Left lobe of liver (tissue), 2 donors: ENCODE measurements at regions not wholly inside any gene's neighbourhood (a gene's known extent, or its start where the extent isn't known, plus 50 kb on each side); places are given as distances from the start of the nearest gene placed in this dataset.
A peak's percentile ranks its signal among the peaks of the same experiment; 100 is the strongest.

Experiments
- ATAC-seq: fragments of 200-7000 bp; cut with Tn5 transposase; one replicate; pipeline ENCODE4 v1.9.1; 2020; ENCODE audit warnings: mild to moderate bottlenecking, moderate library complexity
- DNase-seq: peaks from one replicate; pipeline ENCODE4 v3.0.0-alpha.2; 2020; ENCODE audit warnings: low spot score
- donor health status: DM: no; HTN: no; CAD: no; lungs with moderate emphysema.
- donor health status: DM: no; HTN: yes; CAD: no.

- ATAC-seq (peak; percentile 37), DNase-seq (peak; percentile 50)
Observed at GRCh38 chr3:182609575-182610156, 183.6 kb upstream of the ATP11B start.

GRCh38 chr3:182612332-182612731 lies 181.0 kb upstream of the ATP11B start:
- no peak for DNase-seq
- ATAC-seq: no peak

- DNase-seq (no peak), ATAC-seq (no peak)
Observed at GRCh38 chr3:182617500-182617899, 175.8 kb upstream of the ATP11B start.

- ATAC-seq (peak; percentile 84), DNase-seq (no peak)
Observed at GRCh38 chr3:182618085-182618732, 175.1 kb upstream of the ATP11B start.

- DNase-seq (no peak), ATAC-seq (no peak)
Observed at GRCh38 chr3:182618981-182619591, 174.2 kb upstream of the ATP11B start.

GRCh38 chr3:182620723-182621434 lies 172.4 kb upstream of the ATP11B start:
- ATAC-seq (peak; percentile 9), DNase-seq (no peak)

GRCh38 chr3:182621435-182622240 lies 171.7 kb upstream of the ATP11B start:
- peak; percentile 78 for ATAC-seq
- no peak for DNase-seq

GRCh38 chr3:182622241-182622545 lies 171.1 kb upstream of the ATP11B start:
- no peak for DNase-seq
- no peak for ATAC-seq

GRCh38 chr3:182626484-182627467 lies 166.5 kb upstream of the ATP11B start:
- peak; percentile 88 for ATAC-seq
- no peak for DNase-seq

GRCh38 chr3:182628531-182628930 lies 164.8 kb upstream of the ATP11B start:
- no peak for ATAC-seq
- no peak for DNase-seq

- DNase-seq: no peak
- no peak for ATAC-seq
Observed at GRCh38 chr3:182629521-182629920, 163.8 kb upstream of the ATP11B start.

- DNase-seq: peak; percentile 50
- ATAC-seq: peak; percentile 68
Observed at GRCh38 chr3:182631183-182632076, 161.9 kb upstream of the ATP11B start.

GRCh38 chr3:182632077-182632393 lies 161.3 kb upstream of the ATP11B start:
- no peak for DNase-seq
- no peak for ATAC-seq

- ATAC-seq (no peak), DNase-seq (no peak)
Observed at GRCh38 chr3:182633186-182633585, 160.1 kb upstream of the ATP11B start.

- DNase-seq (no peak), ATAC-seq (no peak)
Observed at GRCh38 chr3:182636646-182637045, 156.7 kb upstream of the ATP11B start.

- DNase-seq (no peak), ATAC-seq (peak; percentile 35)
Observed at GRCh38 chr3:182637350-182638110, 155.8 kb upstream of the ATP11B start.

- ATAC-seq: no peak
Observed at GRCh38 chr3:182644013-182644412, 149.3 kb upstream of the ATP11B start.

GRCh38 chr3:182644790-182645433 lies 148.4 kb upstream of the ATP11B start:
- ATAC-seq (no peak), DNase-seq (no peak)

More at GRCh38 chr3:182644013-182644412, 149.3 kb upstream of the ATP11B start:
- no peak for DNase-seq
